ENCODE measurements at regions not wholly inside any gene's neighbourhood (a gene's known extent, or its start where the extent isn't known, plus 50 kb on each side); places are given as distances from the start of the nearest gene placed in this dataset.

- no peak overlapping the region for H3K4me3 ChIP-seq (ENCODE audit: insufficient read depth, low read depth, low read length)
- H4K91ac ChIP-seq (ENCODE audit: insufficient read depth, low read depth, low read length), result no peak overlapping the region
- no peak overlapping the region for H2AK5ac ChIP-seq (ENCODE audit: low read depth, low read length)
- no peak overlapping the region for H2BK5ac ChIP-seq (ENCODE audit: low read depth, low read length, poor library complexity, severe bottlenecking)
- ChIA-PET POLR2A (ENCODE audit: unreplicated experiment) (no interaction called here), CTCF (no interaction called here)
- H3K9me1 ChIP-seq (ENCODE audit: insufficient read depth, low read length), result no peaks in the 10 kb centered on the region
- no peak overlapping the region for H3K9ac ChIP-seq (ENCODE audit: low read depth, low read length)
- TF ChIP-seq RAD21 (IDR thresholded peaks at IDR 0.05; ENCODE audit: low read length) (no peak), FOS (IDR thresholded peaks at IDR 0.05; ENCODE audit: low read depth, low read length) (no peak), MAFK (IDR thresholded peaks at IDR 0.05; ENCODE audit: low read depth, low read length) (no peak), RFX5 (IDR thresholded peaks at IDR 0.05; ENCODE audit: low read depth, low read length) (no peak), CEBPB (IDR thresholded peaks at IDR 0.05; ENCODE audit: low read depth, low read length) (no peak), MAZ (IDR thresholded peaks at IDR 0.05; ENCODE audit: borderline replicate concordance, low read depth, low read length) (no peak), NFE2L2 (IDR thresholded peaks at IDR 0.05; ENCODE audit: low read depth, low read length) (no peak), RCOR1 (IDR thresholded peaks at IDR 0.05; ENCODE audit: insufficient replicate concordance, low read length) (no peak), ELK1 (IDR thresholded peaks at IDR 0.05; ENCODE audit: borderline replicate concordance, low read depth, low read length) (no peak), POLR2A (IDR thresholded peaks at IDR 0.05; ENCODE audit: low read depth, low read length) (no peak)
- no peaks in the 10 kb centered on the region for H3K79me1 ChIP-seq (ENCODE audit: low read depth in 1 of 2, low read length in 2 of 2)
- in situ Hi-C loops (cut with MboI; ENCODE audit: low sequenced_read_pairs), result no loop called here
- no peak overlapping the region for H4K5ac ChIP-seq (ENCODE audit: low read depth, low read length)
- ATAC-seq (ENCODE audit: low read depth) (no peak), DNase-seq (no peak)
- H3K14ac ChIP-seq (replicated peaks; ENCODE audit: low read depth, low read length), result no peak overlapping the region
- H4K20me1 ChIP-seq (ENCODE audit: insufficient read depth, low read length), result no peaks in the 10 kb centered on the region
- H4K8ac ChIP-seq (ENCODE audit: low read depth in 2 of 2, low read length in 2 of 2), result no peak overlapping the region
- no peak overlapping the region for H2BK15ac ChIP-seq (ENCODE audit: low read depth, low read length)
- no peak overlapping the region for H3K23ac ChIP-seq (ENCODE audit: low read depth, low read length)
- no peaks in the 10 kb centered on the region for H3K36me3 ChIP-seq (ENCODE audit: control insufficient read depth, insufficient read depth, low read length)
- no peak overlapping the region for H2AFZ ChIP-seq (replicated peaks; ENCODE audit: low read length, poor library complexity)
- H3K4me1 ChIP-seq (ENCODE audit: control insufficient read depth, insufficient read depth, low read length), result no peaks in the 10 kb centered on the region
- no peak overlapping the region for H2BK120ac ChIP-seq (ENCODE audit: low read depth, low read length)
- no CpG with 5 or more reads among the region's 3 CpGs for WGBS, 2 experiments (ENCODE audit: extremely low coverage in 2 of 2, insufficient read length in 1 of 2)
- intact Hi-C loops (cut with micrococcal nuclease), result no loop called here
- peaks cover 4% of the 10 kb centered on the region; the same call in 1 of the 2 replicates for H3K9me3 ChIP-seq (ENCODE audit: control insufficient read depth, insufficient read depth, low read length)
- no peak overlapping the region for H3K4me2 ChIP-seq (ENCODE audit: low read depth, low read length)
- no peaks in the 10 kb centered on the region for H3K27me3 ChIP-seq (ENCODE audit: control insufficient read depth, insufficient read depth, low read length)
- H3K4ac ChIP-seq (ENCODE audit: low read depth, low read length), result no peak overlapping the region; the same call in 1 of the 2 replicates
- H3K18ac ChIP-seq (ENCODE audit: low read depth, low read length), result no peak overlapping the region
- no peak overlapping the region for H3K27ac ChIP-seq (ENCODE audit: insufficient read depth, low read length)
- no peak overlapping the region for H3K56ac ChIP-seq (ENCODE audit: extremely low read depth, insufficient read depth, low read length)
- H2BK20ac ChIP-seq (ENCODE audit: low read depth, low read length), result no peak overlapping the region
- no peak overlapping the region for H2AK9ac ChIP-seq (replicated peaks; ENCODE audit: low read depth, low read length, poor library complexity)
- BruUV-seq (replicated peaks), result no TSS peak
- dilution Hi-C loops (cut with HindIII; ENCODE audit: low sequenced_read_pairs, unreplicated experiment), result no loop called here
Observed at GRCh38 chr5:136730426-136730825, 365.1 kb upstream of the TRPC7 start.

Data from IMR-90 (cell line).